ENCODE measurements at regions not wholly inside any gene's neighbourhood (a gene's known extent, or its start where the extent isn't known, plus 50 kb on each side); places are given as distances from the start of the nearest gene placed in this dataset.

DNA sequence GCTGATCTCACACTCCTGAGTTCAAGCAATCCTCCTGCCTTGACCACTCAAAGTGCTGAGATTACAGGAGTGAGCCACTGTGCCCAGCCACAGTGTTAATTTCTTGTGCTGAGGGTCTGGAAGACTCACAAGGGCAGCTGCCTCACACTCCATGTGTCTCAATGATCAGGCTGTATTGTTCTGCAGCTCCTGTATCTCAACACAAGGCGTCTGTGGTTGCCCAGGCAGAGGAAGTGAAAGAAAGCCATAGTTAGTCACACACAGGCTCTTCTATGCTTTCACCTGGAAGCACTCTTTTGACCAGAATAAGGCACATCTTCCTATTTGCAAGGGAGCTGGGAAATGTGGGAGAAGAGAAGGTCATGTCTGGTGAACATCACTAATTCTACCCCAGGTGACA is 107.3 kb upstream of the ZNF507 start:
- no peak for DNase-seq (ENCODE audit: low spot score)
- Histone ChIP-seq H3K9ac (ENCODE audit: low read depth in 1 of 2, low read length in 2 of 2) (no peak overlapping the region), H3K4me1 (ENCODE audit: control insufficient read depth in 4 of 4, insufficient read depth in 4 of 4, low read length in 3 of 4) (no peaks in the 10 kb centered on the region), H3K36me3 (ENCODE audit: control insufficient read depth in 4 of 4, insufficient read depth in 3 of 4, low read depth in 1 of 4, low read length in 3 of 4) (no peaks in the 10 kb centered on the region), H3K27ac (ENCODE audit: low read depth in 1 of 2, low read length in 2 of 2) (no peak overlapping the region), H3K4me3 (ENCODE audit: low read depth in 1 of 3, low read length in 3 of 3) (no peak overlapping the region), H3K9me3 (ENCODE audit: control insufficient read depth in 4 of 4, low read length in 3 of 4) (no peaks in the 10 kb centered on the region), H3K27me3 (ENCODE audit: control insufficient read depth in 4 of 4, insufficient read depth in 4 of 4, low read length in 3 of 4) (peaks cover 0 to 4% (median 0%) of the 10 kb centered on the region in 4 donors)
- no peak for TF ChIP-seq YY1 (IDR thresholded peaks at IDR 0.05)
- no peak for TF ChIP-seq FOXA2 (IDR thresholded peaks at IDR 0.05)
- no peak for TF ChIP-seq JUND (IDR thresholded peaks at IDR 0.05)
- no peak for TF ChIP-seq SP1 (IDR thresholded peaks at IDR 0.05)
- no peak for TF ChIP-seq RXRA (IDR thresholded peaks at IDR 0.05)
- TF ChIP-seq, protein P1, sequence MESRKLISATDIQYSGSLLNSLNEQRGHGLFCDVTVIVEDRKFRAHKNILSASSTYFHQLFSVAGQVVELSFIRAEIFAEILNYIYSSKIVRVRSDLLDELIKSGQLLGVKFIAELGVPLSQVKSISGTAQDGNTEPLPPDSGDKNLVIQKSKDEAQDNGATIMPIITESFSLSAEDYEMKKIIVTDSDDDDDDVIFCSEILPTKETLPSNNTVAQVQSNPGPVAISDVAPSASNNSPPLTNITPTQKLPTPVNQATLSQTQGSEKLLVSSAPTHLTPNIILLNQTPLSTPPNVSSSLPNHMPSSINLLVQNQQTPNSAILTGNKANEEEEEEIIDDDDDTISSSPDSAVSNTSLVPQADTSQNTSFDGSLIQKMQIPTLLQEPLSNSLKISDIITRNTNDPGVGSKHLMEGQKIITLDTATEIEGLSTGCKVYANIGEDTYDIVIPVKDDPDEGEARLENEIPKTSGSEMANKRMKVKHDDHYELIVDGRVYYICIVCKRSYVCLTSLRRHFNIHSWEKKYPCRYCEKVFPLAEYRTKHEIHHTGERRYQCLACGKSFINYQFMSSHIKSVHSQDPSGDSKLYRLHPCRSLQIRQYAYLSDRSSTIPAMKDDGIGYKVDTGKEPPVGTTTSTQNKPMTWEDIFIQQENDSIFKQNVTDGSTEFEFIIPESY (IDR thresholded peaks at IDR 0.05), result no peak
- 26% methylated on average over 1 of the region's 1 CpG for WGBS

DNA sequence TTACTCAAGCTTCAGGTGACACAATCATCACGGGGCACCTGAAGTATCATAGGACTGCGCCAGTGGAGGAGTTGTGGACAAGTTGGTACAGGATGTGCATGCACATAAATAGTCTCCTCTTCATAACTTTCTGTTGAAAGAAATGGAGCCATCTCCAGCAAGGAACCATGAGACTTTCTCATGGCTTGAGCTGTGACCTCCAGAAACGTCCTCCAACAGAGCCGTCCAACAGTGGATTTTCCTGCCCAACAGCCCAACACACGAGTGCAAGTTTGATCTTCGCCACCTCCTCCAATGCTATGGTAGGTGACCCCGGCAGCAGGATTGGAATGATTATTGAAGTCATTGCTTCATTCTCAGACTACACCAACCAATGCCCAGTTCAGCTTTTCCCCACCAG is 105.1 kb upstream of the ZNF507 start:
- H3K4me1 ChIP-seq (ENCODE audit: control insufficient read depth in 4 of 4, insufficient read depth in 4 of 4, low read length in 3 of 4), result no peaks in the 10 kb centered on the region
- H3K27me3 ChIP-seq (ENCODE audit: control insufficient read depth in 4 of 4, insufficient read depth in 4 of 4, low read length in 3 of 4), result peaks cover 0 to 4% (median 0%) of the 10 kb centered on the region in 4 donors
- no peak overlapping the region for H3K27ac ChIP-seq (ENCODE audit: low read depth in 1 of 2, low read length in 2 of 2)
- H3K9ac ChIP-seq (ENCODE audit: low read depth in 1 of 2, low read length in 2 of 2), result no peak overlapping the region
- H3K9me3 ChIP-seq (ENCODE audit: control insufficient read depth in 4 of 4, low read length in 3 of 4), result no peaks in the 10 kb centered on the region
- 81% methylated on average over 7 of the region's 7 CpGs for WGBS
- H3K4me3 ChIP-seq (ENCODE audit: low read depth in 1 of 3, low read length in 3 of 3), result no peak overlapping the region
- TF ChIP-seq EGR1 (IDR thresholded peaks at IDR 0.05; ENCODE audit: low read depth in 2 of 2) (no peak), GABPA (IDR thresholded peaks at IDR 0.05 in 1 of 2, conservative IDR thresholded peaks at IDR 0.05 in 1 of 2) (no peak), FOXA1 (IDR thresholded peaks at IDR 0.05) (no peak), TAF1 (conservative IDR thresholded peaks at IDR 0.05) (no peak), SP1 (IDR thresholded peaks at IDR 0.05) (no peak), YY1 (IDR thresholded peaks at IDR 0.05) (no peak), RAD21 (IDR thresholded peaks at IDR 0.05) (no peak), HNF4A (conservative IDR thresholded peaks at IDR 0.05) (no peak), HNF4G (IDR thresholded peaks at IDR 0.05) (no peak)
- TF ChIP-seq, protein P2, sequence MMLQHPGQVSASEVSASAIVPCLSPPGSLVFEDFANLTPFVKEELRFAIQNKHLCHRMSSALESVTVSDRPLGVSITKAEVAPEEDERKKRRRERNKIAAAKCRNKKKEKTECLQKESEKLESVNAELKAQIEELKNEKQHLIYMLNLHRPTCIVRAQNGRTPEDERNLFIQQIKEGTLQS (IDR thresholded peaks at IDR 0.05), result no peak
- TF ChIP-seq, protein P3, sequence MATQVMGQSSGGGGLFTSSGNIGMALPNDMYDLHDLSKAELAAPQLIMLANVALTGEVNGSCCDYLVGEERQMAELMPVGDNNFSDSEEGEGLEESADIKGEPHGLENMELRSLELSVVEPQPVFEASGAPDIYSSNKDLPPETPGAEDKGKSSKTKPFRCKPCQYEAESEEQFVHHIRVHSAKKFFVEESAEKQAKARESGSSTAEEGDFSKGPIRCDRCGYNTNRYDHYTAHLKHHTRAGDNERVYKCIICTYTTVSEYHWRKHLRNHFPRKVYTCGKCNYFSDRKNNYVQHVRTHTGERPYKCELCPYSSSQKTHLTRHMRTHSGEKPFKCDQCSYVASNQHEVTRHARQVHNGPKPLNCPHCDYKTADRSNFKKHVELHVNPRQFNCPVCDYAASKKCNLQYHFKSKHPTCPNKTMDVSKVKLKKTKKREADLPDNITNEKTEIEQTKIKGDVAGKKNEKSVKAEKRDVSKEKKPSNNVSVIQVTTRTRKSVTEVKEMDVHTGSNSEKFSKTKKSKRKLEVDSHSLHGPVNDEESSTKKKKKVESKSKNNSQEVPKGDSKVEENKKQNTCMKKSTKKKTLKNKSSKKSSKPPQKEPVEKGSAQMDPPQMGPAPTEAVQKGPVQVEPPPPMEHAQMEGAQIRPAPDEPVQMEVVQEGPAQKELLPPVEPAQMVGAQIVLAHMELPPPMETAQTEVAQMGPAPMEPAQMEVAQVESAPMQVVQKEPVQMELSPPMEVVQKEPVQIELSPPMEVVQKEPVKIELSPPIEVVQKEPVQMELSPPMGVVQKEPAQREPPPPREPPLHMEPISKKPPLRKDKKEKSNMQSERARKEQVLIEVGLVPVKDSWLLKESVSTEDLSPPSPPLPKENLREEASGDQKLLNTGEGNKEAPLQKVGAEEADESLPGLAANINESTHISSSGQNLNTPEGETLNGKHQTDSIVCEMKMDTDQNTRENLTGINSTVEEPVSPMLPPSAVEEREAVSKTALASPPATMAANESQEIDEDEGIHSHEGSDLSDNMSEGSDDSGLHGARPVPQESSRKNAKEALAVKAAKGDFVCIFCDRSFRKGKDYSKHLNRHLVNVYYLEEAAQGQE (IDR thresholded peaks at IDR 0.05), result no peak
- no peak for DNase-seq (ENCODE audit: low spot score)
- no peaks in the 10 kb centered on the region for H3K36me3 ChIP-seq (ENCODE audit: control insufficient read depth in 4 of 4, insufficient read depth in 3 of 4, low read depth in 1 of 4, low read length in 3 of 4)
